GM13976 (cell line): ENCODE measurements at regions not wholly inside any gene's neighbourhood (a gene's known extent, or its start where the extent isn't known, plus 50 kb on each side); places are given as distances from the start of the nearest gene placed in this dataset.

ENCODE experiments used
- DNase-seq: peaks from one replicate; pipeline ENCODE4 v3.0.0; 2012; ENCODE audit warnings: low spot score
- CTCF ChIP-seq: IDR thresholded peaks from 2 replicates; pipeline ENCODE4 v1.5.1; 2012; ENCODE audit warnings: borderline replicate concordance, mild to moderate bottlenecking; ENCODE audit not compliant: insufficient read depth; ENCODE audit errors: extremely low read depth, missing control alignments, control extremely low read depth
- in situ Hi-C: fragments of 300-500 bp; cut with MboI; formaldehyde crosslinking; loops from one replicate; pipeline ENCODE4 v1.12.0; 2022; ENCODE audit warnings: low sequenced_read_pairs, mixed read lengths, inconsistent platforms; ENCODE audit not compliant: unreplicated experiment

- in situ Hi-C loops, result no loop called here
- TF ChIP-seq CTCF, result no peak
- DNase-seq, result no peak
Observed at GRCh38 chr5:98498028-98498427, 275.4 kb upstream of the RGMB start.

- TF ChIP-seq CTCF, result no peak
- in situ Hi-C loops, result no loop called here
Observed at GRCh38 chr5:98499892-98500291, 273.6 kb upstream of the RGMB start.

GRCh38 chr5:98500811-98501210 lies 272.7 kb upstream of the RGMB start:
- in situ Hi-C loops, result no loop called here
- no peak for TF ChIP-seq CTCF
- no peak for DNase-seq

More at GRCh38 chr5:98499892-98500291, 273.6 kb upstream of the RGMB start:
- DNase-seq, result no peak

- DNase-seq, result no peak
- in situ Hi-C loops, result no loop called here
- no peak for TF ChIP-seq CTCF
Observed at GRCh38 chr5:98503616-98504015, 269.8 kb upstream of the RGMB start.

- in situ Hi-C loops, result no loop called here
- TF ChIP-seq CTCF, result no peak
- no peak for DNase-seq
Observed at GRCh38 chr5:98504505-98504904, 269.0 kb upstream of the RGMB start.

GRCh38 chr5:98510143-98510985 lies 263.1 kb upstream of the RGMB start:
- DNase-seq, result no peak
- in situ Hi-C loops, result no loop called here
- no peak for TF ChIP-seq CTCF
